ENCODE measurements at regions not wholly inside any gene's neighbourhood (a gene's known extent, or its start where the extent isn't known, plus 50 kb on each side); places are given as distances from the start of the nearest gene placed in this dataset.

GRCh38 chr13:65631078-65631477 is 1599.1 kb downstream of the PCDH9 start:
- TF ChIP-seq POLR2AphosphoS5 (IDR thresholded peaks at IDR 0.05): no peak
- TF ChIP-seq CTCF (IDR thresholded peaks at IDR 0.05): no peak
- TF ChIP-seq POLR2A (IDR thresholded peaks at IDR 0.05): no peak
- no peak for TF ChIP-seq EP300 (IDR thresholded peaks at IDR 0.05)

Data from suprapubic skin (tissue), 4 donors.